Right lobe of liver (tissue), 6 donors: ENCODE measurements at regions not wholly inside any gene's neighbourhood (a gene's known extent, or its start where the extent isn't known, plus 50 kb on each side); places are given as distances from the start of the nearest gene placed in this dataset.
A peak's percentile ranks its signal among the peaks of the same experiment; 100 is the strongest.

Experiments
- ATAC-seq, 4 donors: fragments of 200-7000 bp; cut with Tn5 transposase; one replicate each; pipeline ENCODE4 v1.9.1; 2020; ENCODE audit warnings: mild to moderate bottlenecking in 4 of 4, moderate library complexity in 4 of 4
- DNase-seq, 3 donors: peaks; one replicate each; pipeline ENCODE4 v3.0.0-alpha.2; 2020
- H3K27ac ChIP-seq, 3 donors: fragments of 200-600 bp; one replicate each; pipeline ENCODE4 v1.8.0; 2022
- H3K27me3 ChIP-seq, 2 donors: fragments of 200-600 bp; one replicate each; pipeline ENCODE4 v1.8.0; 2022
- H3K36me3 ChIP-seq, 4 donors: fragments of 200-600 bp; sonication (generic) in 1 of 4; one replicate each; pipeline versions ENCODE4 v1.5.1 to v1.8.0; 2017 to 2022; ENCODE audit warnings: control low read depth in 1 of 4
- H3K4me1 ChIP-seq, 4 donors: fragments of 200-600 bp; sonication (generic) in 1 of 4; one replicate each; pipeline versions ENCODE4 v1.5.1 to v1.8.0; 2017 to 2022; ENCODE audit warnings: control low read depth in 1 of 4
- H3K4me3 ChIP-seq, 3 donors: fragments of 200-600 bp; one replicate each; pipeline ENCODE4 v1.8.0; 2022
- H3K9me3 ChIP-seq, 4 donors: fragments of 200-600 bp; sonication (generic) in 1 of 4; one replicate each; pipeline versions ENCODE4 v1.5.1 to v1.8.0; 2017 to 2022; ENCODE audit warnings: control low read depth in 1 of 4
- CTCF ChIP-seq, 4 donors: fragments of 200-600 bp in 3 of 4; fragments of 450-650 bp in 1 of 4; IDR thresholded peaks; one replicate each; pipeline versions ENCODE4 v1.5.1 to v1.8.0; 2016 to 2022; ENCODE audit warnings: antibody characterized with exemption in 4 of 4, mild to moderate bottlenecking in 2 of 4
- POLR2A ChIP-seq: fragments of 450-650 bp; IDR thresholded peaks from one replicate; pipeline ENCODE4 v1.6.1; 2017; ENCODE audit warnings: antibody characterized with exemption, mild to moderate bottlenecking
- WGBS: methylation state at CpG from one replicate; pipeline ENCODE4 v1.1.6; 2018; ENCODE audit warnings: low coverage, low lambda C conversion rate; ENCODE audit not compliant: insufficient coverage; ENCODE audit errors: missing lambda C conversion rate; 5-methylcytosine and 5-hydroxymethylcytosine counted together
- intact Hi-C, 2 donors: fragments of 100-400 bp; cut with DNase I; formaldehyde crosslinking; loops; one replicate each; pipeline versions ENCODE4 v1.11.2 to v1.14.1; 2022
- donor health status: DM: no; HTN: yes; CAD: no.
- donor health status: DM: no; HTN: no; CAD: no.
- donor health status: DM: no; HTN: no; CAD: no.
- donor health status: DM: no; HTN: yes; CAD: no.
- donor health status: DM: no; HTN: yes; CAD: no.

- Histone ChIP-seq H3K4me1 (peaks cover 0 to 27% (median 11%) of the 10 kb centered on the region in 4 donors), H3K9me3 (no peaks in the 10 kb centered on the region), H3K4me3 (no peak overlapping the region), H3K27me3 (no peaks in the 10 kb centered on the region), H3K27ac (peak overlapping the region in 1 of 3 donors; percentile 36), H3K36me3 (no peaks in the 10 kb centered on the region)
- intact Hi-C loops, result no loop called here
- 29% methylated on average over 6 of the region's 6 CpGs for WGBS
- TF ChIP-seq POLR2A, result no peak
- ATAC-seq, result peak in 2 of 4 donors; percentile 14 to 19
- peak in 1 of 3 donors; percentile 26 for DNase-seq
Measured at GRCh38 chr3:194244167-194244566, 107.0 kb downstream of the CPN2 start.

- Histone ChIP-seq H3K36me3 (no peaks in the 10 kb centered on the region), H3K27me3 (no peaks in the 10 kb centered on the region), H3K27ac (peak overlapping the region in 1 of 3 donors; percentile 91), H3K9me3 (no peaks in the 10 kb centered on the region), H3K4me3 (no peak overlapping the region), H3K4me1 (peaks cover 0 to 38% (median 19%) of the 10 kb centered on the region in 4 donors)
- intact Hi-C loops, result no loop called here
- DNase-seq (no peak), ATAC-seq (no peak)
- TF ChIP-seq CTCF (IDR thresholded peaks at IDR 0.05) (no peak), POLR2A (no peak)
- 100% methylated on average over 2 of the region's 2 CpGs for WGBS
Measured at GRCh38 chr3:194245474-194245873, 105.7 kb downstream of the CPN2 start.

GRCh38 chr3:194245975-194246561, 105.1 kb downstream of the CPN2 start:
- no peaks in the 10 kb centered on the region for H3K36me3 ChIP-seq
- H3K27ac ChIP-seq, result peak overlapping the region in 2 of 3 donors; percentile 86 to 91
- no peaks in the 10 kb centered on the region for H3K27me3 ChIP-seq
- peak in 1 of 4 donors; percentile 16 for ATAC-seq
- TF ChIP-seq POLR2A (no peak), CTCF (IDR thresholded peaks at IDR 0.05) (peak in 1 of 4 donors; percentile 40)
- no peaks in the 10 kb centered on the region for H3K9me3 ChIP-seq
- DNase-seq, result no peak
- no CpG with 5 or more reads among the region's 4 CpGs for WGBS
- H3K4me3 ChIP-seq, result no peak overlapping the region
- intact Hi-C loops, result no loop called here
- H3K4me1 ChIP-seq, result peaks cover 0 to 44% (median 22%) of the 10 kb centered on the region in 4 donors

GRCh38 chr3:194246709-194247349, 104.3 kb downstream of the CPN2 start:
- Histone ChIP-seq H3K9me3 (no peaks in the 10 kb centered on the region), H3K27ac (peak overlapping the region in 2 of 3 donors; percentile 86 to 91), H3K4me1 (peaks cover 0 to 47% (median 24%) of the 10 kb centered on the region in 4 donors), H3K36me3 (no peaks in the 10 kb centered on the region), H3K4me3 (peak overlapping the region in 2 of 3 donors; percentile 7 to 8), H3K27me3 (no peaks in the 10 kb centered on the region)
- ATAC-seq (peak; percentile 4 to 43 (median 36)), DNase-seq (peak in 1 of 3 donors; percentile 59)
- 32% methylated on average over 7 of the region's 7 CpGs for WGBS
- intact Hi-C loops, result no loop called here
- no peak for TF ChIP-seq POLR2A
- no peak for TF ChIP-seq CTCF (IDR thresholded peaks at IDR 0.05)

GRCh38 chr3:194247350-194247740, 103.8 kb downstream of the CPN2 start:
- Histone ChIP-seq H3K4me1 (peaks cover 0 to 47% (median 24%) of the 10 kb centered on the region in 4 donors), H3K4me3 (peak overlapping the region; percentile 22 to 63 (median 54)), H3K36me3 (no peaks in the 10 kb centered on the region), H3K9me3 (no peaks in the 10 kb centered on the region), H3K27ac (peak overlapping the region; percentile 65 to 91 (median 86)), H3K27me3 (no peaks in the 10 kb centered on the region)
- intact Hi-C loops, result no loop called here
- DNase-seq (peak; percentile 69 to 88 (median 87)), ATAC-seq (peak; percentile 69 to 85 (median 82))
- WGBS, result 41% methylated on average over 9 of the region's 10 CpGs
- TF ChIP-seq CTCF (IDR thresholded peaks at IDR 0.05) (no peak), POLR2A (peak; percentile 91)
